Activated CD4-positive, alpha-beta T cell treated with anti-CD3 and anti-CD28 coated beads, Interleukin-2, amount 50 U/mL, for 48 hours (primary cell): ENCODE measurements at regions not wholly inside any gene's neighbourhood (a gene's known extent, or its start where the extent isn't known, plus 50 kb on each side); places are given as distances from the start of the nearest gene placed in this dataset.
"Not testable (repeated sequence)": the region's sequence is repeated elsewhere in the genome, so short reads cannot be mapped to it uniquely, and the experiment has no call there.

Source experiments
- DNase-seq, 2 experiments: peaks; one replicate each; pipeline ENCODE4 v3.0.0-alpha.2; 2020

DNA sequence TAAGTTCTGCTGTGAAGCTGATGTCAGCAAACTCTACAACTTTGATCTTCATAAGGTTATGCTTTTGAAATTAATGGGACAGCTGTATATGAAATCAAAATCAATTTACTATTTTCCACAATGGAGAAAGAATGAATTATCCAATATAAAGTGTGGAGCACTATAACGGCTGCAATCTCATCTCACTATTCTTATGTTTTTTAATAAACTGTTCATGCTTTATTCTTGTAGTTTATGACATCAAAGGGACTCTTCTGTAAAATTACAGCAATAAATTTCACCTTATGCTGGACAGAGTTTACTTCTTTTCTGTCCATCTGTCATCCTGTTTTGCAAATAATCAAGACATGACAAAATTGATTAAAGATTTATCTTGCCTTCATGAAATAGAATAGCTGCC, 192.5 kb downstream of the TECRL start:
- DNase-seq: no peak

DNA sequence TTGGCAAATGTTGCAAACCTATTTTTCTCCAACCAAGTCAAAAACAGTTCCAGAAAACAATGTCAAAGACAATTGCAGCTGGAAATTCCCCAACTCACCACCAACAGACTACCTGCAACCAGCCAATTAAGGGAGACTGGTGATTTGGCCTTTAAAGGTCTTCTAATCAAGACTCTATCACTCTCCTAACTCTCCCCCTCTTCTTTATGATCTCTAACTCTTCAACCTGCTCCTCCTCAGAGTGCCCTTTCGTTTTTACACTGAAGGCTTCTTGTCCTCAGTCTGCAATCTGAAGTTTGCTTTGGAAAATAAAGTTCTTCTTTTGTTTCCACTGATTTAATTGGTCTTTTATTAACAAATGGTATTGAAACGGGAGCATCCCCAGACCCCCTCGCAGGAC, 203.9 kb downstream of the TECRL start:
- no peak for DNase-seq

DNA sequence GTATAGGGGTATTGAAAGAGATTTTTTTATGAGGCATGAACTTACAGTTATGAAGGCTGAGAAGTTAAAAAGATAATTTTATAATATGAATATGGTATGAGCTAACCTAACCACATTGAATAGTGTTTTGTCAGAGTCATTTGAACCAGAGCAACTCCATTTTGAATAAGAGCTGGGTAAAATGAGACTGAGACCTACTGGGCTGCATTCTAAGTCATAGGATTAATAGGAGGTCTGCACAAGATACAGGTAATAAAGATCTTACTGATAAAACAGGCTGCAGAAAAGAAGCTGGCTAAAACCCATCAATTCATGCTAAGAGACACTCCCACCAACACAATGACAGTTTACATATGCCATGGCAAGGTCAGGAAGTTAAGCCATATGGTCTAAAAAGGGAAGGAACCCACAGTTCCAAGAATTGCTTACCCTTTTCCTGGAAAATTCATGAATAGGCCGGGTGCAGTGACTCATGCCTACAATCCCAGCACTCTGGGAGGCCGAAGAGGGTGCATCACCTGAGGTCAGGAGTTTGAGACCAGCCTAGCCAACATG, 209.2 kb downstream of the TECRL start:
- no peak for DNase-seq

DNA sequence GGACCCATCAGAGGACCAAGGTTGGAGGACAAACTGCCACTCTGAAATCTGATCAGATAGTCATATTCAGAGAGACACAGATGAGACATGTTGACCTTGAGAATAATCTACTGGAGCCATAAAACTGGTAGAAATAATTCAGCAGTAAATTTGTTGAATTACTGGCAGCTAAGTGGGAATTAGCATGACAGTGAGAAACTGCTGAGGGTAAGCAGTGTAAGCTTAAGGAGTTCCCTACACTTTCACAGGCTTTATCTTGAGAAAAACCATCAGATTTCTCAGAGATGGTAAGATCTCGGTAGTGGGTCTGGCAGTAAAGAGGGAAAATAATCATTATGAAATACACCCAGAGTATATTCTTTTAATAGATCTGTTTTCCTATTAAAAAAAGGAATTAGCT, 213.7 kb downstream of the TECRL start:
- DNase-seq: no peak

DNA sequence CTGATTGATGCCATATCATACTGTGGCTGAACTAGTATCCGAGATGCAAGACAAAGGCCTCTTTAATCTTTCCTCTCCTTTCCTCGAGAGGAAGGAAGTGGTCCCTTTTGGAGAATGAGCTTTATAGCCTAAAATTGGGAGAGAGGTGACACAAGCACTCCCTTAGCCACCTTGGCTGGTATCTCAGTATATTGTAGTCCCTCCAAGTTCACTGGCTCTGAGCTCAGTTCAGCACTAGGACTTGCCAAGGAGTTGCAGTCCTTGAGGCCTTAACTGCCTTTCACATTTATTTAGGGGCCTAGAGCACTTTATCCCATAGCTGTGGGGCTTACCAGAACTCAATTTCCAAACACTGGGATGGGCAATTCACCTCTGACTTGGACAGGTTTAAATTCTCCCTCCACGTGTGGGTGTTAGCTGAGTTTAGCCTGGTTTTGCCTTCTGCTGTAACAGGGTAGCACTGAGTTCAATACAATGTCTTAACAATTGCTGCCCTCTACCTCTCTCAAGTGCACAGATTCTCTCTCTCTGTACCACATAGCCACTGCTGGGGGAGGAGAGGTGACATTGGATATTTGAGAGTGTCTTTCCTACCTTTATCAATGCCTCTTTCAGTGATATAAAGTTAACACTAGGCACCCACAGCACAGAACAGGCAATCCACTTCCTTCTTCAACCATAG, 216.4 kb downstream of the TECRL start:
- no peak for DNase-seq

DNA sequence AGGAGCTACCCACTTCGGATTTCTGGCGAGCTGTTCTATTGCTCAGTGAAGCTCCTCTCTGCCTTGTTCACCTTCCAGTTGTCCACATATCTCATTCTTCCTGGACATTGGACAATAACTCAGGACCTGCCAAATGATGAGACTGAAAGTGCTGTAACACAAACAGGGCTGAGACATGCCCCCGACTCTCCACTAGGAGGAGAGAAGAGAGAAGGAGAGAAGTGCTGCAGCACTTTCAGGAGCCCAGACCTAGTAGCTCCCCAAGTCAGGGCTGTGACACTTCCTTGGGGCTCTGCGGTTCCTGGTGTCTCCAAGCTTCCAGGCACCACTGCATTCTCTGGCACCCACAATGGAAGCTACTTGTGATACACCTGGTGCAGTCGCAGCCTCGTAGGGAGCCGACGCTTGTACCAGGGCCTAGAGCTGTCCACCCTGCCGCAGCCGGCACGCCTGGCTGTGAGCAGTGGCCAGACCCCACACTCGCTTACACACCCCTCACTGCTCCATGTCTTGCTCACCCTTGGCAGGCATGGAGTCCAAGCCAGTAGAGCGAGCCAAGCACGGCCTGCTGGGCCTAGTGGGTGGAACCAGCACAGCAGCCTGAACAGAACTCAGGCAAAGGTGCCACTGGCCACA, 234.9 kb downstream of the TECRL start:
- DNase-seq: no peak

DNA sequence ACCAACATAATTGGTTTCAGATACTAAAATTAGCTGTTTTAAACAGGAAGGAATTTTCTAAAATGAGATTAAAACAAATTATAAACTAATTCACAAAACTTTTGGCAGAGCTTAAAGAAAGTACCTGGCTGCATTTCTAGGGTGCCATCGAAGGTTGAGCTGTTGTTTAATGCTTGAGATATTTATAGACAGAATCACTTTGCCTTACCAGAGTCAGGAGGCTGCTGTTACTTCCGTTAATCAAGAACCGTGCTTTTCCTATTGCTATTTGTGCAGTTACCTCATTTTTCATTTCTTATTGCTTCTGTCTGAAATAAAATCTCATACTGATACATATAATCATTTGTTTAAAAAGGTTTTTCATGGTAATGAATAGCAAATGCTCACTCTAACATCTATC, 242.9 kb downstream of the TECRL start:
- DNase-seq: no peak

DNA sequence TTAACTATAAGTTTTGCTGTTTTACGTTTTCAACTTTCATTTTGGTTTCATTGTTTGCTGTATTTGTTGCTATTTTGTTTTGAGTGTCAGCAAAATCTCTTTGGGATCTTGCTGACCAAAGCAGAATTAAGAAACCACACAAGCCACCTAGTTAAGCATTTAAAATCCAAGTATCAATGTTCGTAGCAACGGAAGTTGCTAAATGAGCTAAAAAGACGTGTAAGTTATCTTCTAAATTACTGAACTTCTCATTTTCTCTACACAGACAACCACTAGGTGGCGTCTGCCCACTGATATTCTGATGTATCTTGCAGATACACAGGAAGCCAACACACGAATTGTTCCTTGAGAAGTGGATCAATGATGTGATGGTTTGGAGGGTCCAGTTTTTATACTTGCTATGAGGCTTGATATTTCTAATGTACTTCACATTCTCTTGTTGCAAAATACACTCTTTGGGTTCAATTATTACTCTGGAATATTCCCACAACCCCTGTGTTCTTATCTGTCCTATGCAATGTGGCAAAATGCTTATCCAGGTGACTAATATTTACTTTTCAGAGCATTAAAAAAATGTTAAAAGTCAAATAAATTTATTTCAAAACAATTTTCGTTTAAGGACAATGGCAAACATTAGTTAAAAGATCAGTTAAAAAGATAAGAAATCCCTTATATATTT, 250.5 kb downstream of the TECRL start:
- peak; percentile 40 to 60 for DNase-seq

DNA sequence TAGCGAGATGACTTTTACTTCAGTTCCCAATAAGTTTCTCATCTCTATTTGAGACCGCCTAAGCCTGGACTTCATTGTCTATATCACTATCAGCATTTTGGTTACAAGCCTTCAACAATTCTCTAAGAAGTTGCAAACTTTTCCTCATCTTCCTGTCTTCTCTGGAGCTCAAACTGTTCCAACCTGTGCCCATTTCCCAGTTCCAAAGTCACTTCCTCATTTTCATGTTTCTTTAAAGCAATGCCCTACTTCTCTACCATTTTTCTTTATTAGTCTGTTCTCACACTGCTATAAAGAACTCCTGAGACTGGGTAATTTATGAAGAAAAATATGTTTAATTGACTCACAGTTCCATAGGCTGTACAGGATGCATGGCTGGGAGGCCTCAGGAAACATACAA, 251.9 kb downstream of the TECRL start:
- no peak for DNase-seq

DNA sequence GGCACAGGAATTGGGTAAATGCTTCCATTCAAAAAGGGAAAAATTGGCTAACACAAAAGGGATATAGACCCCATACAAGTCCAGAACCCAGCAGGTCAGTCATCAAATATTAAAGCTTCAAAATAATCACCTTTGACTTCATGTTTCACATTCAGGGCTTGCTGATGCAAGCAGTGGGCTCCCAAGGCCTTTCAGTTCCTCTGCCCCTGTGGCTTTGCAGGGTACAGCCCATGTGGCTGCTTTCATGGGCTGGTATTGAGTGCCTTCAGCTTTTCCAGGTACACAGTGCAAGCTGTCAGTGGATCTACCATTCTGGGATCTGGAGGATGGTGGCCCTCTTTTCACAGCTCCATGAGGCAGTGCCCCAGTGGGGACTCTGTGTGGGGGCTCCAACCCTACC, 253.0 kb downstream of the TECRL start:
- DNase-seq: no peak

DNA sequence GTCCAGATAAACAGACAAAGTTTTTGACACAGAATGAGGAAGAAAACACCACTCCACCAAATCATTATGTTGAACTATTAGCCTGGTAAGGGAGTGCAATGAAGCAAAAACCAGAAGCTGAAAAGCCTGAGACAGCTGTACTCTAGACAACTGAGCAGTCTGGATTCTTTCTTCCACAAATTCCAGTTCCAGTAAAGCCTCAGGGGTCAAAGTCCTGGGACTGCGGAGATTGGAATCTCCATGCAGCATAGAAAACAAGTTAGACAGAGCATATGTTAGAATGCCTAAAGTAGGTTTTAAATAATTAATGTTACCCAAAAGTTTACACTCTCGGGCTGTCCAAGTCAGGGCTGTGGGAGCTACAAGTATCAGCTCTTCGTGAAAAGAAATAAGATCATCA, 263.2 kb downstream of the TECRL start:
- no peak for DNase-seq

DNA sequence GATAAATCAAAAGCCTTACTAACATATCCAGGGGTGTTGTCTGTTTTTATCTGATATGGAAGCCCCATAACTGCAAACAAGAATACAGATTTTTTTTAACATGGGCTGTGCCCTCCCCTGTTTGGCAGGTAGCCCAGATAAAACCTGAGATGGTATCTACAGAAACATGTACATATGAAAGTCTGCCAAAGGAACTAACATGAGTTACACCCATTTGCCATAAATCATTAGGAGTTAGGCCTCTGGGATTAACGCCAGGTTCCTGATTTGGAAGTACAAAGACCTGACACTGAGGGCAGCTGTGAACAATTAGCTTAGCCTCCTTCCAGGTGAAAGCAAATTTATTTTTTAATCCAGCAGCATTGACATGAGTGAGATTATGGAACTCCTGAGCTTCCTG, 264.3 kb downstream of the TECRL start:
- no peak for DNase-seq

DNA sequence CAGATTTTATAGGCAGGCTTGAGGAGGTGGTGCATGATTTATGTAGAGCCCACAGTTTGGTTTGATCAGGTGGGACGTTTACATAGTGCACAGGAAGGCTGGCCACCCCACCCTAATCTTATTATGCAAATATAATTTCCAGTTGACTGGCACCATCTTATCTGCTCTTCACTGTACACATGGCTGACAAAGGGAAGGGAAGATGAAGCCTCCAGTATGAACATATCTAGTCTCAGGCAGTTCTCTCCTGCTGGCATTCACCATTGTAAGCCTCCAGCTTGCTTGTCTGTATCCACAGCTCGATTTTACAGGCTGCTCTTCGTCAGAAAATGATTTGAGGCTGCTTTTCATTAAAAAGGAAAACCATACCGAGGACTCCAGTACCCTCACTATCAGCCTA, 278.3 kb downstream of the TECRL start:
- no peak for DNase-seq

DNA sequence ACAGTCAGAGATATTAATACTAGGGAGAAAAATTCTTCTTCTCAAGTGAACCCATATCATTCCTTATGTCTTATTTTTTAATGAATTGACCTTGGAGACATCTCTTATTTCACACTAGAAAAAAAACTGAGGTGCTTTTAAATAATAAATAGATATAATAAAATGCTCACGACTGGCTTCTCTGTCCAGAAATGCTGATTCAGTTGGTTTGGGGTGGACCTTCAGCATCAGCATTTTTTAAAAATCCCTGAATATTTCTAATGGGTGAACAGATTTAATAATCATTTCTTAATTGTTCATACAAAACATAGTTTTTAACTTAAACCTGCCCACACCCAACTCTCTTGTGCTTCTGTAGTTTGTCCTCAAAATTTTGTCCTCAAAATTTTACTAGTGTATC, 283.9 kb downstream of the TECRL start:
- no peak for DNase-seq

DNA sequence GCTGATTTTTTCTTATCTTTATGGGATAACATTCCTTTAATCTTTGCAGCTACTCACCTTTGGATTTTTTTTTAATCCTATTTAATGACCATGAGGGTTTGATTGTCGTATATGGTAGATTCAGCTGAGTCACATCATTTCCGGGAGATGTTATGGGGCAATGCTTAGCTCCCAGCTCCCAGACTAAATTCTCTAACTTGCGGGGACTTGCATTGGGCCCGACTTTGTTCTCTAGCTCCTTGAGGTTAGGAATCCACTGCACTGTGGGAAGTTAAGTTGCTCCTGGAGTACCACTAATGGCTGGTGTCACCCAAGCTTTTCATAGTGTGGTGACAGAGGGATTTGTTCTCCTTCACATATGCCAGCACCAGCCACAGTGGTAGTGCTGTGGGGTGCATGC, 287.4 kb downstream of the TECRL start:
- no peak for DNase-seq

DNA sequence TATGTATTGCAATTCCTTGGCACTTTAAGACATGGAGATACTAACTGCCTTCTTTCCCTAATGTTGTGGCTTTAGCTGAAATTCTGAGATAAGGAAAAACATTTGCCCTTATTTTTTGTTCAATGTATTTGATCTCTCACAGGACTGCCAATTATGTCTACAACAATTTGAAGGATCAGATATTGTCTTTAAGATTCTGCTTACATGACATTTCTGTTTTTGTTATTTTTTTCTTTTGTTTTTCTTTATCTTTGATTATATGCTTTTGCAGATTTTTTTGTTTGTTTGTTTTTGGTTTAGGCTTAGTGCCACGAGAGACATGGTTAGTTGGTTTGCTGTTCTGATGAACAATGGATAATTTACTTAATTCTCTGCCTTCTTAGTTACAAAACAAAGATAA, 303.3 kb downstream of the TECRL start:
- DNase-seq: no peak

DNA sequence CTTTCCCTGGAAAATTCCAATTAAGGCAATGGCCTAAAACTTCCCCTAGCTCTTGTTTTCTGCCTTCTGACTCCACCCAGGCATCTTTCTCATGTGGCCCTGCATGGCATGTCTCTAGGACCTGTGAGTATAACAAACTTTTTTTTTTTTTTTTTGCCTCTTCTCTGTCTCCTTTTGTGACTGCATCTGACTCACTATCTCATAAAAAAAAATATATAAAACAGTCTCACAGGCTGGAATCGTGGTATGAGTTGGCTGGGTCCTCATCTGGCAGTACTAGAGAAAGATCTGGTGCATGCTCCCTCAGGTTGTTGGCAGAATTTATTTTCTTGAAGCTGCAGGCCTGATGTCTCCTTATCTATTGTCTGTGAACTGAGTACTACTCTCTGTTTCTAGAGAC, 313.9 kb downstream of the TECRL start:
- no peak for DNase-seq

DNA sequence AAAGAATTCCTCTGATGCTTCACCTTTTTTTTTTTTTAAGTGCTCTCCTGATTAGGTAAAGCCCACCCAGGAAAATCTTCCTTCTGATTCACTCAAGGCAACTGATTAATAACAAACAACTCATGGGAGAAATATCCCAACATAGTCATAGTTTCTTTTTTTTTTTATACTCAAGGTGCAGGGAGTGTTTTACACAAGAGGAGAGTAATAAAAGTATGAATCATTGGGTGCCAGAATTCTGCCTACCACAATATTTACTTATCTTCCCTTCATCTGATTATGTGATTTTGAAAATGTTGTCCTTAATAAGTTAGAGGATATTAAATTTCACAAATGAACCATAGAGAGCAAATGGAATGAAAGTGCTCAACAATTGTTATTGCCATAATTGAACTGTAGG, 329.9 kb downstream of the TECRL start:
- no peak for DNase-seq

DNA sequence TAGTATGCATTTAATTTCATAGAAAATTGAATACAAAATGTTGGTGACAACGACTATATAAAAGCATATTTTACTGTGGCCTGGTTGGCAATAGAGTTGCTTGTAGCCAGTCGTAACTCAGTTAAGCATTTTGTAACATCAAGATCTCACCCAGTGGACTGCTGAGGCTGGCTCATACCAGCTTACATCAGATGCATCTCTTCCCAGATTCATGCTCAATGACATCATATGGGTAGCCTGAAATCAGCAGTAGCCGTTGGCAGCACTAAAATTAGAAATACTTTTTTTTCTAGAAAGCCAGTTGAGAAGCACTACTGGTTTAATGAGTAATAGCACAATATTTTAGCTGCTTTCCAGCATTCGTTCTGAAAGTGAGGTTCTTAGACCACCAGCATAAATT, 341.2 kb downstream of the TECRL start:
- DNase-seq: no peak

DNA sequence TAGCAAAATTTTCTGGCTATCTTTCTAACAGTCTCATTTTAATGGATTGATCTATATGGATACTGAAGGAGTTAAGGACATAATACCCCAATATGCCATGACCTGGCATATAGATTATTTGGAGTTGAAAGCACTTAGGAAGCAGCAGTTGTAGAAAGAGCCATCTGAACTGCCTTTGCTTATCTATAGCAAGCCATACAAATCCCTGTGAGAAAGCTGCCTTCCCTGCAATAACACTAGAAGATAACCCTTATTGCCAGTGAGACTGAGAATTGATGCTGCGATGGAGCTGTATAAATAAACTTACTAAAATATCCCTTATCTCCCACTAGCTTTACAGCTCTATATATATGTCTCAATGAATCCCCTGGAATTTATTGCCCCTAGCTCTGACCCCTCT, 346.3 kb downstream of the TECRL start:
- no peak for DNase-seq

DNA sequence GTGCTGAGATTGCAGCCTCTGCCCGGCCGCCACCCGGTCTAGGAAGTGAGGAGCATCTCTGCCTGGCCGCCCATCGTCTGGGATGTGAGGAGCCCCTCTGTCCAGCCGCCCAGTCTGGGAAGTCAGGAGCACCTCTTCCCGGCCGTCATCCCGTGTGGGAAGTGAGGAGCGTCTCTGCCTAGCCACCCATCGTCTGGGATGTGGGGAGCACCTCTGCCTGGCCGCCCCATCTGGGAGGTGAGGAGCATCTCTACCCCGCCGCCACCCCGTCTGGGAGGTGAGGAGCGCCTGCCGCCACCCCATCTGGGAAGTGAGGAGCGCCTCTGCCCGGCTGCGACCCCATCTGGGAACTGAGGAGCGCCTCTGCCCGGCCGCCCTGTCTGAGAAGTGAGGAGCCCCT, 372.2 kb downstream of the TECRL start:
- not testable (repeated sequence) for DNase-seq

DNA sequence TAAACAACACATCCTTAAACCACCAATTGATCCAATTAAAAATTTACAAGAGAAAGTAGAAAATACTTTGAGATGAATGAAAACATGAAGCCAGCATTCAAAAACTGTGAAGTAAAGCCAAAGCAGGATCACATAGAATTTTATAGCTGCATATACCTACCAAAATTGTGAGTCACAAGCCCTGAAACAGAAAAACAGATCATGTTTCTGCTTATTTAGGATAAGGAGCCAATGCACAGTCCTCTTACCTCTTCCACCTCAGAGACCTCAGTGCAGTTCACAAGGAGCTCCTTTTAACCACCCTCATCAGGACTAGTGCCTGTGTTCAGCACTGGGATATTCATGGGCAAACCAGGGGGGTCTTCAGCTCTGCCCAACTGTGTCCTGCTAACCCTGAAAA, 386.7 kb downstream of the TECRL start:
- DNase-seq: no peak

DNA sequence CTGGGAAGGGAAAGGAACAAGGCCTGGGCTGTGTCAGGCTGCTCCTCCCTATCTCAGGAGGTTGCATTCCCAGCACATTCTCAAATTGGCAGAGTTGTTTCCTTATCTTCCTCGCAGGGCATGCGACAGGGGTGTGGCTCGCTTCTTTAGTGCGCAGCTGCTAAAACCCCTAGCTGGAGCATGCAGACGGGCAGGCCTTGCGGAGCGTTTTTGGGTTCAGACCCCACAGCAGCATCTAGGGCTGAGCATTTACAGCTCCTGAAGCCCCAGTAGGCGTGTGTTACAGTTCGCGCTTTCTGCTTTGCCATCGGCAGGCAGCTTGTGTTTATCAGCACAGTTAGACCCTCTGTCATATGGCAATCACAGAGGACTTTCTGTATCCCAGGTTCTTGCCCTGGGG, 392.4 kb downstream of the TECRL start:
- no peak for DNase-seq

DNA sequence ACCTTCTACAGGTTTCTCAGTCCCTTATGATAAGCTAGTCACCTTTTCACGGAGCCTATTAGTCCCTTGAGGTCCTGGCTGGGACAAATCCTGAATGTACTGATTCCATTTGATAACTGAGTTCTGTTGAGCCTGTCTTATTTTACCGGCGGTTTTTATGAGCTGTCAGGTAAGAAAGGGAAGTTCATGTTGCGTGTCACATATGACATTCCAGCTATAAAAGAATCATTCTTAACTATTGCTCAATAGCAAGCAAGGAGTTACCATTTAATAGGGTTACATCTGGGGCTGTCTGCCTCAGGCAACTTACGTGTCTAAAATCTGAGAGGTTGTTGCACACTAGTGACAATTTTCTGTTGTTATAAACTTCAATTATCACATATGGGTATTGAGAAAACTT, 394.6 kb downstream of the TECRL start:
- DNase-seq: no peak
